SK-N-MC (cell line): ENCODE measurements at regions not wholly inside any gene's neighbourhood (a gene's known extent, or its start where the extent isn't known, plus 50 kb on each side); places are given as distances from the start of the nearest gene placed in this dataset.

Experiments used
- DNase-seq: peaks from one replicate; pipeline ENCODE4 v3.0.0-alpha.2; 2011; ENCODE audit warnings: low read depth, low spot score
- H3K27ac ChIP-seq: fragments of 200-600 bp; sonication (generic); 2 replicates; pipeline ENCODE4 v1.5.1; 2016; ENCODE audit warnings: mixed run types
- H3K36me3 ChIP-seq: fragments of 200-600 bp; sonication (generic); 2 replicates; pipeline ENCODE4 v1.6.1; 2017; ENCODE audit warnings: antibody characterized with exemption, low read length, mixed read lengths; ENCODE audit not compliant: insufficient read depth
- H3K4me3 ChIP-seq: fragments of 200-600 bp; sonication (generic); 2 replicates; pipeline ENCODE4 v1.5.1; 2016
- H3K9ac ChIP-seq: fragments of 200-600 bp; sonication (generic); 2 replicates; pipeline ENCODE4 v1.8.0; 2017; ENCODE audit warnings: mixed run types, mixed read lengths; ENCODE audit not compliant: insufficient read length
- H3K9me3 ChIP-seq: fragments of 200-600 bp; sonication (generic); 2 replicates; pipeline ENCODE4 v1.6.1; 2017; ENCODE audit warnings: low read depth, mild to moderate bottlenecking, antibody characterized with exemption, low read length, moderate library complexity, mixed read lengths
- EZH2 ChIP-seq: fragments of 200-600 bp; sonication (generic); IDR thresholded peaks from one replicate; pipeline ENCODE4 v1.6.1; 2017; ENCODE audit warnings: antibody characterized with exemption
- FOXP2 ChIP-seq: optimal IDR thresholded peaks from 2 replicates; pipeline ENCODE3; 2011; ENCODE audit warnings: mild to moderate bottlenecking, moderate library complexity; ENCODE audit not compliant: insufficient read depth; ENCODE audit errors: extremely low read length, control extremely low read depth
- POLR2AphosphoS5 ChIP-seq: IDR thresholded peaks from 2 replicates; pipeline ENCODE4 v1.6.1; 2012; ENCODE audit warnings: mild to moderate bottlenecking, low read depth, low read length, borderline replicate concordance

DNA sequence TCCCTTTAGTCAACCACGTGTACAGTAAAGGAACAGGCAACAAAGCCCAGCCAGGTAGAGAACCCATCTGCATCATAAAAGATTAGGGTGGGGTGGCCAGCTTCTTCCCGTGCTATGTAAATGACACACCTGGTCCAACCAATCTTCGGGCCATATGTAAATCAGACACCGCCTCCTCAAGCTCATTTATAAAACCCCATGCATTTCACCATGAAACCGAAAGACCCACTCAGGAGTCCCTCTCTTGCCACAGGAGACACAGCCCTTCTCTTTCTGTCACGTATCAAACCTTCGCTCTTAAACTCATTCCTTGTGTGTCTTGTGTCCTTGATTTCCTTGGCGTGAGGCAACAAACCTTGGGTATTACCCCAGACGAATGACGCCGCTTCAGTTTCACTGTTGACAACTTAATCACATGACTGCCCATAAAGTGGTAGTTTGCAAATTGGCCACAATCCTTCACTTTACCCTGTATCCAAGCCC is 59.8 kb upstream of the TBPL2 start:
- Histone ChIP-seq H3K9me3 (no peaks in the 10 kb centered on the region), H3K9ac (no peak overlapping the region), H3K27ac (no peak overlapping the region), H3K36me3 (no peaks in the 10 kb centered on the region), H3K4me3 (no peak overlapping the region)
- no peak for TF ChIP-seq EZH2
- no peak for TF ChIP-seq POLR2AphosphoS5
- TF ChIP-seq FOXP2 = no peak
- no peak for DNase-seq

- no peak for DNase-seq
- H3K9me3 ChIP-seq = no peaks in the 10 kb centered on the region
- no peak overlapping the region for H3K27ac ChIP-seq
- H3K4me3 ChIP-seq = no peak overlapping the region
- TF ChIP-seq POLR2AphosphoS5 (no peak), EZH2 (no peak), FOXP2 (no peak)
- no peaks in the 10 kb centered on the region for H3K36me3 ChIP-seq
- no peak overlapping the region for H3K9ac ChIP-seq
These were observed 60.3 kb upstream of the TBPL2 start for GRCh38 chr14:55500708-55501107.

DNA sequence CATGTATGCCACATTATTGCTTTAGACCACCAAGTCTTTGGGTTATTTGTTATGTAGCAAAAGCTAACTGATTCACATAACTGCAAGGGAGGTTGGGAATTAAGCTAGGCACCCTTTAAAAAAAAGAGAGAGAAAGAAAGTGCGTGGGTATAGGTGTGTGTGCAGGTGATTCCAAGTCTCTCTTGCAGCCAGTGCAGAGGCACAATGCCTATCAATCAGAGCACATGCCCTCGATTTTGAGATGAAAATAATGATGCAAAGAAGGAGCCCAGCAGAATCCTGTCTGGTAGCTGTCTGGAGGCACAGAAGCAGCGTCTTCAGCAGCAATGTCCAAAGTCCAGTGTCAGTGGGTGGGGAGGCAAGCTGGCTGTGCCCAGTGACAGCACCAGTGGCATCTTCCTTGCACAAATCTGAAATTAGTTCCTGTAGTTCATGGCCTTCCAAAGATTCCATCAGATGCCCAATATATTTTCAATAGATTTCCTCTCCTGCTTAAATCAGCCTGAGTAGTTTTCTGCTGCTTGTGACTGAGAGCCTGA is 62.4 kb upstream of the TBPL2 start:
- Histone ChIP-seq H3K9ac (no peak overlapping the region), H3K27ac (peak overlapping the region; percentile 63; the same call in 1 of the 2 replicates), H3K36me3 (no peaks in the 10 kb centered on the region), H3K9me3 (no peaks in the 10 kb centered on the region), H3K4me3 (no peak overlapping the region)
- TF ChIP-seq EZH2 (no peak), FOXP2 (no peak), POLR2AphosphoS5 (no peak)
- no peak for DNase-seq

- Histone ChIP-seq H3K9me3 (no peaks in the 10 kb centered on the region), H3K4me3 (no peak overlapping the region), H3K36me3 (no peaks in the 10 kb centered on the region), H3K27ac (no peak overlapping the region), H3K9ac (no peak overlapping the region)
- TF ChIP-seq FOXP2 (no peak), EZH2 (no peak), POLR2AphosphoS5 (no peak)
- no peak for DNase-seq
These were observed 65.4 kb upstream of the TBPL2 start for GRCh38 chr14:55505846-55506245.

DNA sequence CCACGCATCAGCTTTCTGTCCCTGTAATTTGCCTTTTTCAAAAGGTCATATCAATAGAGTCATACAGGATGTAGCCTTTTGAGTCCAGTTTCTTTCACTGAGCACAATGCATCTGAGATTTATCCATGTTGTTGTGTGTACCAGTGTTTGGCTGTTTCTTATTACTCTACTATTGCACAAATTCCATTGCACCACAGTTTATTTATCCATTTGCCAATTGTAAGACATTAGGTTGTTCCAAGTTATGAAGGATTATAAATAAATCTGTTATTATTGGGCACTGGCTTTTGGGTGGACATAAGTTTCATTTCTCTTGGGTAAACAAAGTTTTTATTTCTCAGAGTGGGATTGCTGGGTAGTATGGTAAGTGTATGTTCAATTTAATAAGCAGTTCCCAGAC is 68.3 kb upstream of the TBPL2 start:
- Histone ChIP-seq H3K9ac (no peak overlapping the region), H3K4me3 (no peak overlapping the region), H3K27ac (no peak overlapping the region), H3K36me3 (no peaks in the 10 kb centered on the region), H3K9me3 (no peaks in the 10 kb centered on the region)
- no peak for DNase-seq
- TF ChIP-seq EZH2 = no peak
- TF ChIP-seq POLR2AphosphoS5 = no peak
- TF ChIP-seq FOXP2 = no peak

DNA sequence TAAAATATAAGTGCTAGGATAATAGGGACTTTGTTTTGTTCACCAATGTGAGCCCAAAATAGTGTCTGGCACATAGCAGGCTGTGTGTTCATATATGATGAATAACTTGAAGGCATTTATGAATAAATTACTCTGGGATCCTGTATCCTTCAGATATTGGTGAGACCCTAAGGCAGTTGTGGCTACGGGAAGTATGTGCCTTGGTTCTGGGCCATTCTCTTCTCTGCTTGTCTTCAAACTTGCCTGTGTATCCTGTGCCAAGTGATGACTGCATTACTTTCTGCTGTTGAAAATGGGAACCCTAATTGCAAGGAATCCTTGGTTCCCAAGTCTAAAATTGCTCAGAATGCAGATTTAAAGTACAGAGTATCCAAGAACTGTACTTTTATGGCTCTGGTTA is 67.6 kb upstream of the KTN1 start:
- H3K4me3 ChIP-seq = no peak overlapping the region
- no peak overlapping the region for H3K9ac ChIP-seq
- H3K36me3 ChIP-seq = no peaks in the 10 kb centered on the region
- H3K9me3 ChIP-seq = no peaks in the 10 kb centered on the region
- no peak for TF ChIP-seq POLR2AphosphoS5
- no peak for TF ChIP-seq EZH2
- no peak for TF ChIP-seq FOXP2
- H3K27ac ChIP-seq = peak overlapping the region; percentile 57; the same call in 1 of the 2 replicates
- no peak for DNase-seq

DNA sequence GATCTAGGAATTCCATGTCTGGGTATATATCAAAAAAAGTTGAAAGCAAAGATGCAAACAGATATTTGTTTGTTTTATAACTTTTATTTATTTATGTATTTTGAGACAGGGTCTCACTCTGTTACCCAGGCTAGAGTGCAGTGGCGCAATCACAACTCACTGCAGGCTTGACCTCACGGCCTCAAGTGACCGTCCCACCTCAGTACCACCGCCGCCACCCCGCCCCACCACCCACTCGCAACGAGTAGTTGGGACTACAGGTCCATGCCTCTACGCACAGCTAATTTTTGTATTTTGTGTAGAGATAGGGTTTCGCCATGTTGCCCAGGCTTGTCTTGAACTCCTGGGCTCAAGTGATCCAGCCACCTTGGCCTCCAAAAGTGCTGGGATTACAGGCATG is 66.5 kb upstream of the KTN1 start:
- no peak overlapping the region for H3K9ac ChIP-seq

GRCh38 chr14:55514819-55515490 is 65.1 kb upstream of the KTN1 start:
- TF ChIP-seq FOXP2 (no peak), EZH2 (no peak), POLR2AphosphoS5 (no peak)
- DNase-seq = no peak
- H3K36me3 ChIP-seq = no peaks in the 10 kb centered on the region
- H3K4me3 ChIP-seq = no peak overlapping the region
- H3K9ac ChIP-seq = no peak overlapping the region
- no peaks in the 10 kb centered on the region for H3K9me3 ChIP-seq
- H3K27ac ChIP-seq = no peak overlapping the region

More for the DNA sequence above, 66.5 kb upstream of the KTN1 start:
- no peaks in the 10 kb centered on the region for H3K36me3 ChIP-seq
- no peaks in the 10 kb centered on the region for H3K9me3 ChIP-seq
- H3K4me3 ChIP-seq = no peak overlapping the region
- no peak for DNase-seq
- TF ChIP-seq FOXP2 (no peak), POLR2AphosphoS5 (no peak), EZH2 (no peak)
- no peak overlapping the region for H3K27ac ChIP-seq
